GM12873 (cell line): ENCODE measurements at regions not wholly inside any gene's neighbourhood (a gene's known extent, or its start where the extent isn't known, plus 50 kb on each side); places are given as distances from the start of the nearest gene placed in this dataset.

Experiments
- CTCF ChIP-seq: IDR thresholded peaks from 2 replicates; pipeline ENCODE4 v1.5.1; 2012; ENCODE audit warnings: low read depth, mild to moderate bottlenecking, moderate library complexity, low read length, control low read depth; ENCODE audit not compliant: insufficient read depth; ENCODE audit errors: missing control alignments

- TF ChIP-seq CTCF: no peak
Measured at GRCh38 chr6:56716229-56716628, 73.5 kb upstream of the DST start.

GRCh38 chr6:56715741-56716140 is 73.1 kb upstream of the DST start:
- no peak for TF ChIP-seq CTCF

- no peak for TF ChIP-seq CTCF
Measured at GRCh38 chr6:56714982-56715456, 72.3 kb upstream of the DST start.

- TF ChIP-seq CTCF: peak; percentile 17
Measured at GRCh38 chr6:56714273-56714672, 71.6 kb upstream of the DST start.

- no peak for TF ChIP-seq CTCF
Measured at GRCh38 chr6:56713254-56713672, 70.6 kb upstream of the DST start.

GRCh38 chr6:56710967-56711366 is 68.3 kb upstream of the DST start:
- TF ChIP-seq CTCF: no peak

GRCh38 chr6:56709650-56710049 is 67.0 kb upstream of the DST start:
- no peak for TF ChIP-seq CTCF
